Effector CD4-positive, alpha-beta T cell (primary cell): ENCODE measurements at regions not wholly inside any gene's neighbourhood (a gene's known extent, or its start where the extent isn't known, plus 50 kb on each side); places are given as distances from the start of the nearest gene placed in this dataset.
"Not testable (repeated sequence)": the region's sequence is repeated elsewhere in the genome, so short reads cannot be mapped to it uniquely, and the experiment has no call there.

Source experiments
- DNase-seq: peaks from one replicate; pipeline ENCODE4 v3.0.0-alpha.2; 2020

GRCh38 chr10:120051671-120052070, 159.1 kb downstream of the SEC23IP start:
- no peak for DNase-seq

- no peak for DNase-seq
Observed at GRCh38 chr10:120052964-120053702, 160.6 kb downstream of the SEC23IP start.

DNA sequence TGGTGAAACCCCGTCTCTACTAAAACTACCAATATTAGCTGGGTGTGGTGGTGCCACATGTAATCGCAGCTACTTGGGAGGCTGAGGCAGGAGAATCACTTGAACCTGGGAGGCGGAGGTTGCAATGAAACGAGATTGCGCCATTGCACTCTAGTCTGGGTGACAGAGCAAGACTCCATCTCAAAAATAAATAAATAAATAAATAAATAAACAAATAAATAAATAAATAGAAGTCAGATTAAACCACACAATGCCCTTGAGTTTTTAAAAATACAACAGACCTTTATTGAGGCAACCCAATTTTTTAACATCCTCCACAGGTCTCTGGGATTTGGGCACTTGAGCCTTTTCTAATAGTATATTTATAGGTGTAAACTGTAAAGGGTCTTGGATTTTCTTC, 167.3 kb downstream of the SEC23IP start:
- DNase-seq, result not testable (repeated sequence)

- no peak for DNase-seq
Observed at GRCh38 chr10:120067427-120067826, 174.9 kb downstream of the SEC23IP start.

- no peak for DNase-seq
Observed at GRCh38 chr10:120069700-120070099, 177.2 kb downstream of the SEC23IP start.

DNA sequence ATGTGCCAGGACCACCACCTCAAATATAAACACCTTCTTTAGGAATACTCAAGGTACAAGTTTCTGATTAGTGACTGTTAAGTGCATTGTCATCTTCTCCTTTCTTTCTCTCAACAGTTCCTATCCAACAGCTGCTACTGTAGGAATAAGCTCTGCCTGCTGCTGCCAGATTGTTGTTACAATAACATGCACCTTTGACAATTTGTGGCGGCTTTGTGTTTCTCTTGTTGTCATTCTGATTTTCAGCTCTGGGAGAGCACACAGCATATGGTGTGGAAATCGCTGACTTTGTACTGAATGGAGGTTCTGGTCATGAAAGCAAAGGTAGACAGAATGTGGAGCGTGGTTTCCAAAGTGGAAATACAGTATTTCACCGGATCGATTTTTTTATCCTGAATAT, 182.8 kb downstream of the SEC23IP start:
- DNase-seq, result no peak

- DNase-seq, result no peak
Observed at GRCh38 chr10:120076996-120077706, 184.6 kb downstream of the SEC23IP start.

DNA sequence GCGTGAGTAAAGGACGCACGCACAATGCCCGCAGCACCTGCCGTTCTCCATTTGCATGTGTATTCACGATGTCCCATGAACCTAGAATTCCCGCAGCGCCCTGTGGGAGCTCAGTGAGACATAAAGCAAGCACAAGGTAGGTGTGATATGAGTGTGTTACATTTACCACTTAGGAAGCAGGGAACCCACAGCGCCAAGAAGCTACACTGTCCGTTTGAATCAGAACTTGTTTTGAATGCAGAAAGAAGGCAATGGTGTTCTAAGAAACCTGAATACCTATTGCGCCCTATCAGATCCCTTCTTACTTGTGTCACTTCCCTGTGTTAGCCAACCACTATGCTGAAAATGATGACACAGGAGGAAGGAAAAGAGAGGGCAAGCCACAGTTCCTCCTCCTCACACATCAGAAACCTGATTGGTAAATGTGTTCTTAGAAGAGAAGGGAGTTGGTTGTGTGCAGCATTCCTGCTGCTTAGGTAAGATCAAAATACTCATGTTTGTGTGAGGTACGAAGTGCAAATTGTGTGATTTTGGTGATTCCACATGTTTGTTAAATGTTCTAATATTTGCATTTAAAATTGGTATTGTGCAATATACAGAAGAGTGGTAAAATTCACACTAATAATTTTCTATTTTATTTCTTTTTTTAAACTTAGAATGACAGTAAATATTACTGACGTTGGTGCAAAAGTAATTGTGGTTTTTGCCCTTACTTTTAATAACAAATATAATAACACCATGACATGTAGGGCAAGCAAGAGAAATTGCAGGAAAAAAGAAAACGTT, 185.4 kb downstream of the SEC23IP start:
- DNase-seq, result no peak

- DNase-seq, result no peak
Observed at GRCh38 chr10:120085096-120085796, 192.7 kb downstream of the SEC23IP start.

- DNase-seq, result no peak
Observed at GRCh38 chr10:120086066-120086465, 193.5 kb downstream of the SEC23IP start.

- DNase-seq, result no peak
Observed at GRCh38 chr10:120087109-120087508, 194.6 kb downstream of the SEC23IP start.

GRCh38 chr10:120095875-120096274, 203.3 kb downstream of the SEC23IP start:
- no peak for DNase-seq

- no peak for DNase-seq
Observed at GRCh38 chr10:120097766-120098165, 205.2 kb downstream of the SEC23IP start.

DNA sequence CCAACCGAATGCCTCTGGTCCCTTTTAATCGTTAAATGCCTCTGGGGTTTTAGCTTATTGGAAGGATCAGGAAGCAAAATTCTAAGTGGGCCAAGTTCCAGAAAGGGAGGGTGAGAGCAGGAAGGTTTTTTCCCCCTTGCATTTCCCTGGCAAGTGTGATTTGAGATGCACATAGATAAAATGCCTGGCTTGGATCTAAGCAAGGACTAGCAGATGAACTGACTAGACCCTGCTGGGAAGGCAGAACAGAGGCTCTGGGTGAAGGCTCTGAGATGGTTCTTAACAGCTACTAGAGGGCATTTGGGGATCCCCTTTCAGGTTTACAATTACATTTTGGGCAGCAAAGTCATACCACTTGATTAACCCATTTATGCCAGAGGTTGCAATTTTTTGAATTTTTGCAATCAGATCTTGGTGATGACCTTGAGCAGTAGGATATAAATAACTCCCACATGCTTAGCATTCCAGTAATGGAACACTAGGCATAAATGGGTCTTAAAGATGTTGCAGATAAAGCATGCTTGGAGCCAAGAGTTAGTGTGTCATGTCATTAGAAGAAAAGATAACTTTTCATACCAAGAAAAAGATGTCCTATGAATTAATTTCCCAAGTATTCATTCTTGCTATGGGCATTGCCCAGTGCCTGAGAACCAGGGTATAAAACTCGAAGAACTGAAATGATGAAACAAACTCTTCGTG, 205.9 kb downstream of the SEC23IP start:
- no peak for DNase-seq

DNA sequence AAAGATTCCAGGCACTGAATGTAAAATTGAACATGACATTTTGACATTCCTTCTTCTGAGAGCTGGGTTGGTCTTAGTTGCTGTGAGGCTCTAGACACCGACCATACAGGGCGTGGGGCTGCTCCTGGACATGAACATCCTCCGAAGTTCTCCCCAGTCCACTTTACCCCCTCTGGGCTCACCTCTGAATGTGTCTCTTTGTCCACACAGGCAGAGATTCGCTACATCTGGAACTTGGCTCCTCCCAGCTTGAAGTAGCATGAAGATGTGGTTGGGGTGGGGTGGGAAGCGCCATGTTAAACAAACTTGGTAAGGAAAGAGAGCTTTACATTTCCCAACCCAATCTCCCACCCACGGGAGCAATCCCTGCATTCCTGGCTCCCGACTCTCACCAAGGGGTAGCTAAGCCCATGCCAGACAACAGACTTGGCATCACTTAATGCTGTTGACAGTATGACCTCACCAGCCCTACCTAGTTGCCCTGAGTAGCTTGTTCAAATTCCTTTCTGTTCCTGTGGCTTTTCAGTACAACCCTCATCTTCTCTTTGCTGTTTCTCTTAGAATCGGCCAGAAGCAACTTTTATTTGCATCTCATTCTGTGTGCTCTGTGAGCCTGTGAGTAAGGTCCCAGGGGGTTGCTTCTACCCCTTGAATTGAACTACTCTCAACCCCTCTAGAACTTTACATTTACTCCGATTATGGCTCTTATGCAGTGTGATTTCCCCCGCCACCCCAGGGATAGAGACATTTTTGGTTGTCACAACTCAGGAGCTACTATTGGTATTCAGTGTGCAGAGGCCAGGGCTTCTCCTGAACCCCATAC, 211.4 kb downstream of the SEC23IP start:
- no peak for DNase-seq

DNA sequence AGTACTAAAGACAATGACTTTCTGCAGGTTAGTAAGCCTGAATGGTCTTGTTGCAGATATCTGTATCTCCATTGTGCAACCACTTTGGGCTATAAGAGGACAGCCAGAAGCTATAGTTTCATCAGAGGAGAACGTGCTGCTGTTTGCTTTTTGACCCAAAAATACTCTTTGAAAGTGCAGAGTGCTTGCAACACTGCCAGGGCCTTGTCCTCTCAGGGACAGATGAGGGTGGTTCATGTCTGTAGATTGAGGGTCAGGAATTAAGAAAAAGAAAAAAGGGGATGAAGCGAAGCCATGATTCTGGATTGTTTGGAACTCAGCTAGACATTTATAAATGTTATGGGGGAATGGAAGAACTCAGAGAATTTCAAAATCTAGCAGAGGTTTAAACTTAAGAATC, 212.5 kb downstream of the SEC23IP start:
- DNase-seq, result no peak

- DNase-seq, result no peak
Observed at GRCh38 chr10:120105492-120105891, 213.0 kb downstream of the SEC23IP start.

- DNase-seq, result no peak
Observed at GRCh38 chr10:120108916-120109315, 216.4 kb downstream of the SEC23IP start.

DNA sequence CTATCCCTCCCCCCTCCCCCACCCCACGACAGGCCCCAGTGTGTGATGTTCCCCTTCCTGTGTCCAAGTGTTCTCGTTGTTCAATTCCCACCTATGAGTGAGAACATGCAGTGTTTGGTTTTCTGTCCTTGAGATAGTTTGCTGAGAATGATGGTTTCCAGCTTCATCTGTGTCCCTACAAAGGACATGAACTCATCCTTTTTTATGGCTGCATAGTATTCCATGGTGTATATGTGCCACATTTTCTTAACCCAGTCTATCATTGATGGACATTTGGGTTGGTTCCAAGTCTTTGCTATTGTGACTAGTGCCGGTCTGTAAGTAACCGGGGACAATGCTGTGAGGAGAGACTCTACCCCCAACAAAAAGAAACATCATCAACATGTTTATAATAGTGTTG, 217.2 kb downstream of the SEC23IP start:
- not testable (repeated sequence) for DNase-seq

- no peak for DNase-seq
Observed at GRCh38 chr10:120110196-120110595, 217.7 kb downstream of the SEC23IP start.

GRCh38 chr10:120111628-120112027, 219.1 kb downstream of the SEC23IP start:
- DNase-seq, result no peak
